ENCODE measurements at regions not wholly inside any gene's neighbourhood (a gene's known extent, or its start where the extent isn't known, plus 50 kb on each side); places are given as distances from the start of the nearest gene placed in this dataset.

GRCh38 chr20:11084508-11084907 is 410.7 kb upstream of the JAG1 start:
- TF ChIP-seq RCOR1 (IDR thresholded peaks at IDR 0.05; ENCODE audit: insufficient replicate concordance, low read length), result no peak
- TF ChIP-seq RFX5 (IDR thresholded peaks at IDR 0.05; ENCODE audit: low read depth, low read length), result no peak
- TF ChIP-seq RAD21 (IDR thresholded peaks at IDR 0.05; ENCODE audit: low read length), result no peak
- TF ChIP-seq SMC3 (IDR thresholded peaks at IDR 0.05; ENCODE audit: low read depth, low read length), result no peak
- TF ChIP-seq FOS (IDR thresholded peaks at IDR 0.05; ENCODE audit: low read depth, low read length), result no peak
- TF ChIP-seq MAZ (IDR thresholded peaks at IDR 0.05; ENCODE audit: borderline replicate concordance, low read depth, low read length), result no peak
- no peak for TF ChIP-seq CTCF (conservative IDR thresholded peaks at IDR 0.05; ENCODE audit: low read depth, low read length)
- no peak for TF ChIP-seq CEBPB (IDR thresholded peaks at IDR 0.05; ENCODE audit: low read depth, low read length)
- TF ChIP-seq MXI1 (IDR thresholded peaks at IDR 0.05; ENCODE audit: borderline replicate concordance, low read depth, low read length), result no peak
- TF ChIP-seq NFE2L2 (IDR thresholded peaks at IDR 0.05; ENCODE audit: low read depth, low read length), result no peak
- no peak for TF ChIP-seq MAFK (IDR thresholded peaks at IDR 0.05; ENCODE audit: low read depth, low read length)
- TF ChIP-seq, protein P1, sequence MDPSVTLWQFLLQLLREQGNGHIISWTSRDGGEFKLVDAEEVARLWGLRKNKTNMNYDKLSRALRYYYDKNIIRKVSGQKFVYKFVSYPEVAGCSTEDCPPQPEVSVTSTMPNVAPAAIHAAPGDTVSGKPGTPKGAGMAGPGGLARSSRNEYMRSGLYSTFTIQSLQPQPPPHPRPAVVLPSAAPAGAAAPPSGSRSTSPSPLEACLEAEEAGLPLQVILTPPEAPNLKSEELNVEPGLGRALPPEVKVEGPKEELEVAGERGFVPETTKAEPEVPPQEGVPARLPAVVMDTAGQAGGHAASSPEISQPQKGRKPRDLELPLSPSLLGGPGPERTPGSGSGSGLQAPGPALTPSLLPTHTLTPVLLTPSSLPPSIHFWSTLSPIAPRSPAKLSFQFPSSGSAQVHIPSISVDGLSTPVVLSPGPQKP (IDR thresholded peaks at IDR 0.05; ENCODE audit: borderline replicate concordance, low read depth, low read length), result no peak
- TF ChIP-seq POLR2A (IDR thresholded peaks at IDR 0.05; ENCODE audit: low read depth, low read length), result no peak
- TF ChIP-seq CHD1 (IDR thresholded peaks at IDR 0.05; ENCODE audit: low read depth, low read length), result no peak
- TF ChIP-seq, protein P2, sequence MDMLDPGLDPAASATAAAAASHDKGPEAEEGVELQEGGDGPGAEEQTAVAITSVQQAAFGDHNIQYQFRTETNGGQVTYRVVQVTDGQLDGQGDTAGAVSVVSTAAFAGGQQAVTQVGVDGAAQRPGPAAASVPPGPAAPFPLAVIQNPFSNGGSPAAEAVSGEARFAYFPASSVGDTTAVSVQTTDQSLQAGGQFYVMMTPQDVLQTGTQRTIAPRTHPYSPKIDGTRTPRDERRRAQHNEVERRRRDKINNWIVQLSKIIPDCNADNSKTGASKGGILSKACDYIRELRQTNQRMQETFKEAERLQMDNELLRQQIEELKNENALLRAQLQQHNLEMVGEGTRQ (IDR thresholded peaks at IDR 0.05; ENCODE audit: low read depth, low read length), result no peak
- TF ChIP-seq BHLHE40 (IDR thresholded peaks at IDR 0.05; ENCODE audit: low read depth, low read length), result no peak
- Histone ChIP-seq H3K4me3 (ENCODE audit: insufficient read depth, low read depth, low read length) (no peak overlapping the region), H3K36me3 (ENCODE audit: control insufficient read depth, insufficient read depth, low read length) (no peaks in the 10 kb centered on the region), H3K56ac (ENCODE audit: extremely low read depth, insufficient read depth, low read length) (no peak overlapping the region), H2AK9ac (replicated peaks; ENCODE audit: low read depth, low read length, poor library complexity) (no peak overlapping the region), H3K27ac (ENCODE audit: insufficient read depth, low read length) (no peak overlapping the region), H3K18ac (ENCODE audit: low read depth, low read length) (no peak overlapping the region), H4K20me1 (ENCODE audit: insufficient read depth, low read length) (no peaks in the 10 kb centered on the region), H3K4ac (ENCODE audit: low read depth, low read length) (no peak overlapping the region), H3K9ac (ENCODE audit: low read depth, low read length) (no peak overlapping the region), H2BK120ac (ENCODE audit: low read depth, low read length) (no peak overlapping the region), H3K4me1 (ENCODE audit: control insufficient read depth, insufficient read depth, low read length) (no peaks in the 10 kb centered on the region; the same call in 1 of the 2 replicates), H3K14ac (replicated peaks; ENCODE audit: low read depth, low read length) (no peak overlapping the region), H2BK5ac (ENCODE audit: low read depth, low read length, poor library complexity, severe bottlenecking) (no peak overlapping the region), H3K9me1 (ENCODE audit: insufficient read depth, low read length) (no peaks in the 10 kb centered on the region), H2BK15ac (ENCODE audit: low read depth, low read length) (no peak overlapping the region), H4K8ac (ENCODE audit: low read depth in 2 of 2, low read length in 2 of 2) (no peak overlapping the region), H2BK20ac (ENCODE audit: low read depth, low read length) (no peak overlapping the region), H2AFZ (replicated peaks; ENCODE audit: low read length, poor library complexity) (no peak overlapping the region), H3K23ac (ENCODE audit: low read depth, low read length) (no peak overlapping the region), H3K79me1 (ENCODE audit: low read depth in 1 of 2, low read length in 2 of 2) (no peaks in the 10 kb centered on the region), H3K27me3 (ENCODE audit: control insufficient read depth, insufficient read depth, low read length) (no peaks in the 10 kb centered on the region), H2AK5ac (ENCODE audit: low read depth, low read length) (no peak overlapping the region), H3K4me2 (ENCODE audit: low read depth, low read length) (no peak overlapping the region), H4K5ac (ENCODE audit: low read depth, low read length) (no peak overlapping the region), H3K9me3 (ENCODE audit: control insufficient read depth, insufficient read depth, low read length) (no peaks in the 10 kb centered on the region), H4K91ac (ENCODE audit: insufficient read depth, low read depth, low read length) (no peak overlapping the region)
- ChIA-PET POLR2A (ENCODE audit: unreplicated experiment) (no interaction called here), CTCF (no interaction called here)
- no TSS peak for BruUV-seq (replicated peaks)
- no peak for ATAC-seq (ENCODE audit: low read depth)
- intact Hi-C loops (cut with micrococcal nuclease) (no loop called here), dilution Hi-C loops (cut with HindIII; ENCODE audit: low sequenced_read_pairs, unreplicated experiment) (no loop called here), in situ Hi-C loops (cut with MboI; ENCODE audit: low sequenced_read_pairs) (no loop called here)
- DNase-seq, result no peak
